Body of pancreas (tissue), 4 donors: ENCODE measurements at regions not wholly inside any gene's neighbourhood (a gene's known extent, or its start where the extent isn't known, plus 50 kb on each side); places are given as distances from the start of the nearest gene placed in this dataset.

ENCODE experiments used
- ATAC-seq: fragments of 150-250 bp; one replicate; pipeline ENCODE4 v1.9.1; 2016
- DNase-seq, 4 donors: peaks; one replicate each; pipeline ENCODE4 v3.0.0-alpha.2; 2019
- H3K27ac ChIP-seq, 4 donors: fragments of 200-600 bp; sonication (generic); 1 replicate in 3 of 4; 2 replicates in 1 of 4; pipeline versions ENCODE4 v1.5.1 to v1.6.1; 2016 to 2019; ENCODE audit warnings: mild to moderate bottlenecking in 1 of 4, mixed read lengths in 1 of 4, moderate library complexity in 1 of 4
- H3K27me3 ChIP-seq, 2 donors: fragments of 200-600 bp; sonication (generic); one replicate each; pipeline ENCODE4 v1.6.0; 2016; ENCODE audit warnings: mild to moderate bottlenecking in 1 of 2
- H3K36me3 ChIP-seq, 2 donors: fragments of 200-600 bp; sonication (generic); replicated peaks in 1 of 2; 2 replicates each; pipeline ENCODE4 v1.5.1; 2016; ENCODE audit warnings: low read depth in 2 of 2; ENCODE audit not compliant: insufficient read depth in 1 of 2
- H3K4me1 ChIP-seq: fragments of 200-600 bp; sonication (generic); one replicate; pipeline ENCODE4 v1.6.0; 2016
- H3K4me3 ChIP-seq, 2 donors: fragments of 200-600 bp; sonication (generic); 1 replicate in 1 of 2; 2 replicates in 1 of 2; pipeline ENCODE4 v1.5.1; 2016 to 2019
- H3K9me3 ChIP-seq, 3 donors: fragments of 200-600 bp; sonication (generic); 1 replicate in 2 of 3; 2 replicates in 1 of 3; pipeline ENCODE4 v1.5.1; 2016
- CTCF ChIP-seq, 7 experiments: fragments of 450-650 bp in 4 of 7; fragments of 200-600 bp in 3 of 7; sonication (generic) in 3 of 7; IDR thresholded peaks; one replicate each; pipeline ENCODE4 v1.5.1; 2016 to 2019; ENCODE audit warnings: antibody characterized with exemption in 7 of 7
- POLR2A ChIP-seq, 3 donors: fragments of 450-650 bp; IDR thresholded peaks; one replicate each; pipeline ENCODE4 v1.6.1; 2016; ENCODE audit warnings: antibody characterized with exemption in 3 of 3, mild to moderate bottlenecking in 2 of 3
- WGBS, 2 donors: methylation state at CpG; one replicate each; pipeline ENCODE4 v1.1.5; 2017; 5-methylcytosine and 5-hydroxymethylcytosine counted together
- intact Hi-C: fragments of 100-400 bp; cut with DNase I; formaldehyde crosslinking; loops from one replicate; pipeline ENCODE4 v1.15.1; 2023

GRCh38 chr14:98369344-98369743 is 902.7 kb downstream of the BCL11B start:
- Histone ChIP-seq H3K4me3 (no peak overlapping the region), H3K9me3 (no peaks in the 10 kb centered on the region), H3K36me3 (no peaks in the 10 kb centered on the region), H3K27ac (no peak overlapping the region), H3K4me1 (no peaks in the 10 kb centered on the region), H3K27me3 (no peaks in the 10 kb centered on the region)
- no peak for DNase-seq
- intact Hi-C loops: no loop called here
- ATAC-seq: no peak
- 34 to 36% methylated on average over 2 of the region's 2 CpGs for WGBS, 2 donors
- TF ChIP-seq POLR2A (IDR thresholded peaks at IDR 0.05) (no peak), CTCF (IDR thresholded peaks at IDR 0.05) (no peak)

- WGBS, 2 donors: 35 to 36% methylated on average over 6 of the region's 6 CpGs
- no peaks in the 10 kb centered on the region for H3K36me3 ChIP-seq
- H3K4me3 ChIP-seq: no peak overlapping the region
- no peaks in the 10 kb centered on the region for H3K4me1 ChIP-seq
- no peak overlapping the region for H3K27ac ChIP-seq
- no peaks in the 10 kb centered on the region for H3K9me3 ChIP-seq
- DNase-seq (no peak), ATAC-seq (no peak)
- TF ChIP-seq POLR2A (IDR thresholded peaks at IDR 0.05) (no peak), CTCF (IDR thresholded peaks at IDR 0.05) (no peak)
- H3K27me3 ChIP-seq: no peaks in the 10 kb centered on the region
- intact Hi-C loops: no loop called here
These were observed 901.6 kb downstream of the BCL11B start for GRCh38 chr14:98370352-98370751.

GRCh38 chr14:98371141-98371540 is 900.9 kb downstream of the BCL11B start:
- Histone ChIP-seq H3K9me3 (no peaks in the 10 kb centered on the region), H3K4me1 (no peaks in the 10 kb centered on the region), H3K27ac (no peak overlapping the region), H3K4me3 (no peak overlapping the region), H3K36me3 (no peaks in the 10 kb centered on the region), H3K27me3 (no peaks in the 10 kb centered on the region)
- DNase-seq (no peak), ATAC-seq (no peak)
- intact Hi-C loops: no loop called here
- no peak for TF ChIP-seq CTCF (IDR thresholded peaks at IDR 0.05)
- no peak for TF ChIP-seq POLR2A (IDR thresholded peaks at IDR 0.05)
- WGBS, 2 donors: 48 to 49% methylated on average over 4 of the region's 4 CpGs

- no peak for ATAC-seq
- Histone ChIP-seq H3K4me3 (no peak overlapping the region), H3K4me1 (no peaks in the 10 kb centered on the region), H3K27me3 (no peaks in the 10 kb centered on the region), H3K36me3 (no peaks in the 10 kb centered on the region), H3K27ac (no peak overlapping the region), H3K9me3 (no peaks in the 10 kb centered on the region)
- intact Hi-C loops: no loop called here
- 37 to 60% methylated on average over 10 of the region's 10 CpGs for WGBS, 2 donors
- no peak for TF ChIP-seq POLR2A (IDR thresholded peaks at IDR 0.05)
- no peak for TF ChIP-seq CTCF (IDR thresholded peaks at IDR 0.05)
- no peak for DNase-seq
These were observed 897.9 kb downstream of the BCL11B start for GRCh38 chr14:98374136-98374535.

- WGBS, 2 donors: 88 to 98% methylated on average over 5 of the region's 5 CpGs
- intact Hi-C loops: no loop called here
- H3K27me3 ChIP-seq: no peaks in the 10 kb centered on the region
- H3K36me3 ChIP-seq: no peaks in the 10 kb centered on the region
- ATAC-seq: no peak
- H3K9me3 ChIP-seq: no peaks in the 10 kb centered on the region
- no peaks in the 10 kb centered on the region for H3K4me1 ChIP-seq
- no peak for TF ChIP-seq POLR2A (IDR thresholded peaks at IDR 0.05)
- no peak for TF ChIP-seq CTCF (IDR thresholded peaks at IDR 0.05)
- no peak for DNase-seq
- H3K27ac ChIP-seq: no peak overlapping the region
- H3K4me3 ChIP-seq: no peak overlapping the region
These were observed 896.4 kb downstream of the BCL11B start for GRCh38 chr14:98375566-98375965.
